AG08395 (cell line): ENCODE measurements at regions not wholly inside any gene's neighbourhood (a gene's known extent, or its start where the extent isn't known, plus 50 kb on each side); places are given as distances from the start of the nearest gene placed in this dataset.

ENCODE experiments used
- DNase-seq: peaks from one replicate; pipeline ENCODE4 v3.0.0; 2012; ENCODE audit warnings: mixed read lengths, low spot score

GRCh38 chr4:33334416-33334815 lies 2614.2 kb downstream of the PCDH7 start:
- no peak for DNase-seq

- DNase-seq = no peak
Observed at GRCh38 chr4:33339762-33340161, 2619.6 kb downstream of the PCDH7 start.

- no peak for DNase-seq
Observed at GRCh38 chr4:33340168-33340567, 2620.0 kb downstream of the PCDH7 start.

- no peak for DNase-seq
Observed at GRCh38 chr4:33349376-33349775, 2629.2 kb downstream of the PCDH7 start.

- no peak for DNase-seq
Observed at GRCh38 chr4:33357121-33357520, 2637.0 kb downstream of the PCDH7 start.

GRCh38 chr4:33369446-33369845 lies 2649.3 kb downstream of the PCDH7 start:
- no peak for DNase-seq

- DNase-seq = no peak
Observed at GRCh38 chr4:33381816-33382215, 2661.6 kb downstream of the PCDH7 start.

GRCh38 chr4:33386764-33387163 lies 2666.6 kb downstream of the PCDH7 start:
- DNase-seq = no peak

GRCh38 chr4:33390976-33391375 lies 2670.8 kb downstream of the PCDH7 start:
- DNase-seq = no peak

GRCh38 chr4:33395731-33396485 lies 2675.7 kb downstream of the PCDH7 start:
- DNase-seq = no peak

GRCh38 chr4:33400504-33400903 lies 2680.3 kb downstream of the PCDH7 start:
- DNase-seq = no peak

GRCh38 chr4:33407496-33407895 lies 2687.3 kb downstream of the PCDH7 start:
- no peak for DNase-seq

- no peak for DNase-seq
Observed at GRCh38 chr4:33411182-33411581, 2691.0 kb downstream of the PCDH7 start.

GRCh38 chr4:33421887-33422286 lies 2701.7 kb downstream of the PCDH7 start:
- DNase-seq = no peak

GRCh38 chr4:33422656-33423055 lies 2702.5 kb downstream of the PCDH7 start:
- no peak for DNase-seq

GRCh38 chr4:33425936-33426335 lies 2705.8 kb downstream of the PCDH7 start:
- DNase-seq = no peak

GRCh38 chr4:33427676-33428075 lies 2707.5 kb downstream of the PCDH7 start:
- DNase-seq = no peak

GRCh38 chr4:33429971-33430370 lies 2709.8 kb downstream of the PCDH7 start:
- no peak for DNase-seq

- DNase-seq = no peak
Observed at GRCh38 chr4:33437406-33437805, 2717.2 kb downstream of the PCDH7 start.

- no peak for DNase-seq
Observed at GRCh38 chr4:33446953-33447352, 2726.8 kb downstream of the PCDH7 start.

- no peak for DNase-seq
Observed at GRCh38 chr4:33448948-33449347, 2728.8 kb downstream of the PCDH7 start.

GRCh38 chr4:33453436-33453835 lies 2733.3 kb downstream of the PCDH7 start:
- no peak for DNase-seq

GRCh38 chr4:33453916-33454315 lies 2733.7 kb downstream of the PCDH7 start:
- no peak for DNase-seq

GRCh38 chr4:33465565-33465964 lies 2745.4 kb downstream of the PCDH7 start:
- no peak for DNase-seq
